AG20443 (cell line): ENCODE measurements at regions not wholly inside any gene's neighbourhood (a gene's known extent, or its start where the extent isn't known, plus 50 kb on each side); places are given as distances from the start of the nearest gene placed in this dataset.

Experiments used
- DNase-seq: peaks from one replicate; pipeline ENCODE4 v3.0.0; 2012; ENCODE audit warnings: low spot score, mixed read lengths

- no peak for DNase-seq
Measured at GRCh38 chr6:47117314-47117713, 75.2 kb upstream of the ADGRF1 start.

GRCh38 chr6:47116606-47117005 is 74.5 kb upstream of the ADGRF1 start:
- no peak for DNase-seq

- no peak for DNase-seq
Measured at GRCh38 chr6:47116086-47116485, 74.0 kb upstream of the ADGRF1 start.

- no peak for DNase-seq
Measured at GRCh38 chr6:47114460-47114859, 72.3 kb upstream of the ADGRF1 start.

- DNase-seq = no peak
Measured at GRCh38 chr6:47112317-47112716, 70.2 kb upstream of the ADGRF1 start.

GRCh38 chr6:47111685-47112084 is 69.6 kb upstream of the ADGRF1 start:
- DNase-seq = no peak

- DNase-seq = no peak
Measured at GRCh38 chr6:47109281-47109680, 67.1 kb upstream of the ADGRF1 start.

GRCh38 chr6:47106721-47107197 is 64.6 kb upstream of the ADGRF1 start:
- no peak for DNase-seq

- DNase-seq = no peak
Measured at GRCh38 chr6:47106216-47106615, 64.1 kb upstream of the ADGRF1 start.

GRCh38 chr6:47105469-47106178 is 63.5 kb upstream of the ADGRF1 start:
- no peak for DNase-seq

GRCh38 chr6:47103931-47104330 is 61.8 kb upstream of the ADGRF1 start:
- DNase-seq = peak; percentile 63

- no peak for DNase-seq
Measured at GRCh38 chr6:47102331-47102730, 60.2 kb upstream of the ADGRF1 start.

GRCh38 chr6:47098570-47098993 is 56.5 kb upstream of the ADGRF1 start:
- DNase-seq = peak; percentile 18

- peak; percentile 87 for DNase-seq
Measured at GRCh38 chr6:47097092-47097945, 55.2 kb upstream of the ADGRF1 start.

GRCh38 chr6:47096211-47096895 is 54.2 kb upstream of the ADGRF1 start:
- DNase-seq = no peak

GRCh38 chr6:47094241-47094925 is 52.3 kb upstream of the ADGRF1 start:
- no peak for DNase-seq

- DNase-seq = no peak
Measured at GRCh38 chr6:47093169-47093568, 51.0 kb upstream of the ADGRF1 start.

- DNase-seq = peak; percentile 32
Measured at GRCh38 chr6:47091886-47092668, 49.9 kb upstream of the ADGRF1 start.
